Stimulated activated naive CD4-positive, alpha-beta T cell (primary cell): ENCODE measurements at regions not wholly inside any gene's neighbourhood (a gene's known extent, or its start where the extent isn't known, plus 50 kb on each side); places are given as distances from the start of the nearest gene placed in this dataset.

ENCODE experiments used
- DNase-seq, 6 experiments: peaks; one replicate each; lab custom pipeline; 2025; lab: John Stamatoyannopoulos, UW

- no peak for DNase-seq
Measured at GRCh38 chr3:3629911-3630310, 169.3 kb upstream of the LRRN1 start.

DNA sequence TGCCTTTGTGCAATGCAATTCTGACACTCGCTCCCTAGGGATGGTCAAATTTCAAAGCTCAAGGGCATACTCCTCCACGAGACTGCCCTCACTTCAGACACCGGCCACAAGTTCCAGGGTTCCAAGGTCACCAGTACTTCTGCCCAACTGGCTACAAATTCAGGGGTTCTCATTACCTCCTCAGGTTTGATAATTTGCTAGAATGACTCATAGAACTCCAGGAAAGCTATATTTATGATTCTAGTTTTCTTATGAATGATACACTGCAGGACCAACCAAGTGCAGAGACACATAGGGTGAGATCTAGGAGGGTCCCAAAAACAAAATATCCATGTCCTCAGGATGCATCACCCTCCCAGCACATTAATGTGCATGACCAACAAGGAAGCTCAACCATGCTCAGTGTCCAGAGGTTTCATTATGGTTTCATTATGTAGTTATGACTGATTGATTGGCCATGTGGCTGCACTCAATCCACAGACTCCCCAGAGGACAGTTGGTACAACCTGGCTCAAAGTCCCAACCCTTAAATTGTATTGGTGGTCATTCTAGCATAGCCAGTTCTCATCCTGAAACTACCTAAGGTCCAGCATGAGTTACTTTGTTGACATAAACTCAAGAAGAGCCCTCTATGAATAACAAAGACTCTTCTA, 170.4 kb upstream of the LRRN1 start:
- no peak for DNase-seq

GRCh38 chr3:3627114-3627513, 172.1 kb upstream of the LRRN1 start:
- DNase-seq: no peak

GRCh38 chr3:3625544-3626271, 173.5 kb upstream of the LRRN1 start:
- no peak for DNase-seq

- DNase-seq: no peak
Measured at GRCh38 chr3:3619815-3620214, 179.4 kb upstream of the LRRN1 start.

DNA sequence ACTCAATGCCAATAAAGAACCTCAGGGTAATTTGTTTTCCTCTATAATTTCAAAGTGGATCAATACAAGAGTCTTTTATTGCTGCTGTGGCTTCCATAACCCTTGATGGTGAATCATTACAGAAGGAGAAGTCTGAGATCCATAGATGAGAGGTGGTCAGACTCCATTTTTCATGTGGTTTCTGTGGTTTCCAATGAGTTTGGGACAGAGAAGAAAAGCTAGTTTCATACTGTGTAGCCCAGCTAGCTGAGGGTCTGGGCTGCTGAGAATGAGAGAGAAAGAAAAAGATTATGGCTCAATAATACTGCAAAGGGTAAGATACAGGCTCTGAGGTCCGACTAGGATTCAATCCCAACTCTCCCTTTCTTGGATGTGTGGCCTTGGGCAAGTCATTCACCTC, 180.6 kb upstream of the LRRN1 start:
- no peak for DNase-seq

DNA sequence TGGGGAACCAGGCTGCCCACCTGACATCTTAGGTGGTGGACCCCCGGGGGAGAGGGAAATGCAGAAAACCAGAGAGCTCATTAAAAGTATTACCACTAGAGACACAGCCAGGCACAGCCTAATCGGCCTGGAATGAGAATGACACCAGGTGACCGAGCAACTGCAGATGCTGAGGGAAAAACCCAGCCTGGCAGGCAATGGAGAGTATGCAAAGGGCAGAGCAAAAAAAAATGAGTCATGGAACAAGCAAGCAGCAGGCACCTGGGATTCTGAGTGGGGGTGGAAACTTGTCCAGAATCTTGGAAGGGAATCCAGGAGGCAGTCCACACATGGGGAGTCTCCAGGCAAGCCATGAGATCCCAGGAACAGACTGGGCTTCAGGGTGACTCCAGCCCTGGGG, 183.7 kb upstream of the LRRN1 start:
- DNase-seq: no peak

- DNase-seq: no peak
Measured at GRCh38 chr3:3610581-3611298, 188.5 kb upstream of the LRRN1 start.

DNA sequence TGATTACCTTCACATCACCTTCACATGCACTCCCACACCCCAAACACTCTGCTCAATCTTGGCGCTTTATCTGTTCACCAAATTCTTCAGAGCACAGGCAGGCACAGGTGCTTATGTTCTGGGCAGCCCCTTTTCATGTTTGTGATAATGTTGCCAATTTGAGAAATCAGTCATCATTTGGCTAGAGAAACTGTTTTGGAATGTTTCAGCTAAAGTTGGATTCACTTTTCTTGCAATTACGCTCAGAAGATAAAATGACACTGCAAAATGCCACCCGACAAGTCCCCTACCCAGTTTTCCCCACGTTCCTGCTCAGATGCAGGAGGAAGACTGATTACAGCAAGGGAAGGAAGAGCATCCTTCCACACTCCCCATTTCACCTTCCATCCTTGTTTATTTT, 192.9 kb upstream of the LRRN1 start:
- DNase-seq: no peak

DNA sequence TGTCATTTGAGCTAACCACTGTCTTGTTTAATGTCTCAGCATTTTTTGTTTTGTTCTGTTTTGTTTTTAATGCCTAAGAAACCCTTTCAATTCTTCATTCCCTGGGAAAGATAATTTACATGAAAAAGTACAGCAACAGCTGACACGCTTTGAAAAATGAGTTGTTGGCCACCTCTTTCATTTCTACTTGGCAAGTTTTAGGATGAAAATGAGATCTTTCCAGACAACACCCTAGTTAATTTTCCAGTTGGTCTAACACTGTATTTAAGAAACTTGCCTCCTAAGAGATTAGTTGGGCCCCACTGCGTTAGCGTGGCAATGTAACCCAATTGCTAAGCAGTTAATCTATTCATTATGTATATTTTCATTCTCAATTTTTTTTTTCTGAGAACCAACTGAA, 194.0 kb upstream of the LRRN1 start:
- DNase-seq: no peak

DNA sequence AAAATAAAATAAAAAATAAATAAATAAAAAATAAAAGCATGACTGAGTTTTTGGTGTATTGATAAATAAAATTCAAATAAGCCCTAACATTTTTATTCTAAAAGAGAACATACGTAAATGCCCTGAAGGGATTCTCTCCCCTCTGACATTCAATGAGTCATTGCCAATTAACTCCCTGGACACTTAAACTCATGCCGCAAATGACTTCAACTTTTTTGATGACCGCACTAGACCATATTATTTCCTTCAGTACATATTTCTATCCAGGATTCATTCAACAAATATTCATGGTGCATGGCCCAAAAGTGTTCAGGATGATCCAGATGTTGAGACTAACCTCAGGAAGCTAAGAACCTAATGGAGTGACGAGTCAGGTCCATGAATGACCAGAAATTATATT, 195.9 kb upstream of the LRRN1 start:
- DNase-seq: no peak

GRCh38 chr3:3600665-3601340, 198.4 kb upstream of the LRRN1 start:
- no peak for DNase-seq

- DNase-seq: no peak
Measured at GRCh38 chr3:3599016-3599415, 200.2 kb upstream of the LRRN1 start.

DNA sequence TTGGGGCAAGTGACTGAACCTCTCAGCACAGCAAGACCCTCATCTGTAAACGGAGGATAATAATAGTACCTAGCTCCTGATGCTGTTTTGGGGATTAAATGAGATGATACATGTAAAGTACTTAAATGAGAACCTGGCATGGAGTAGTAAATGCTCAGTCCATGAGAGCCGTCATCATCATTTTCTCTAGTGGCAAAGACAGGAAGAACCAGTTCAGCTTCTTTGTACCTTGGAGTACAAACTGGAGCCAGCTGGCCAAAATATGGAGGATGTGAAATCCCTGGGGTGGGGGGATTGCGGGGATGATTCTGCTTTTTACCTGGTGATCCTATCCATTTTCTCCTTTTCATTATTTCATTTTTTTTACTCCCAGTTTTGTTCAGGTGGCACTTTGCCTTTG, 204.2 kb upstream of the LRRN1 start:
- no peak for DNase-seq

DNA sequence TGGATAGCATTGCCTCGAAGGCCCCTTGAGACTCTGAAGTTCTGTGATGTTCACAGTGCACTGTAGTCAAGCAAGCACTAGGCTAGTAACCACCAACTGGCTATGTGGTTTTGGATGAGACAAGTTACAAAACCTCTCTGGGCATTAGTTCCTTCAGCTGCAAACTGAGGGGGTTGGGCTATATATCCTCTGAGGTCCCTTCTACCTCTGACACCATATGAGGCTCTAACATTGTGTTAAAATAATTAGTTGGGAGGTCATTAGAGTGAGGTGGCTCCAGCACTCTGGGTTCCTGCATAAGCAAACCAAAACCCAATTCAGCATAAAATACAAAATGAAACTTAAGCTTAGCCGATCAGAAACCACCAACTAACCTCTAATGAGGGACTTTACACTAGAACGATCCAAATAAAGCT, 209.5 kb upstream of the LRRN1 start:
- DNase-seq: no peak

DNA sequence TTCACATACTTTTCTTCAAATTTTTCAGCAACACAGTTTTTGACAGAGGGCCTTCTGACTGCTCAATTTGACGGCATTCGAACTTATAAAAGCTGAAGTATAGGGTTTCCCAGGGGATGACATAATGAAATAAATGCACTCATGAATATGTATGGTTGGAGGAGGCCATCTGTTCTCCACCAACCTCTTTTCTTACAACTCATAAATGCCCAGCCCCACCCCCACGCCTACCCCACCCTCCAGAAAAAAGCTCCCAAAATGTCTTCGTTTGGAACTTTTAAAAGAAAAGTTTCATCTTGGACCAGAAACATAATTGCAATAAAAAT, 211.6 kb upstream of the LRRN1 start:
- DNase-seq: no peak

DNA sequence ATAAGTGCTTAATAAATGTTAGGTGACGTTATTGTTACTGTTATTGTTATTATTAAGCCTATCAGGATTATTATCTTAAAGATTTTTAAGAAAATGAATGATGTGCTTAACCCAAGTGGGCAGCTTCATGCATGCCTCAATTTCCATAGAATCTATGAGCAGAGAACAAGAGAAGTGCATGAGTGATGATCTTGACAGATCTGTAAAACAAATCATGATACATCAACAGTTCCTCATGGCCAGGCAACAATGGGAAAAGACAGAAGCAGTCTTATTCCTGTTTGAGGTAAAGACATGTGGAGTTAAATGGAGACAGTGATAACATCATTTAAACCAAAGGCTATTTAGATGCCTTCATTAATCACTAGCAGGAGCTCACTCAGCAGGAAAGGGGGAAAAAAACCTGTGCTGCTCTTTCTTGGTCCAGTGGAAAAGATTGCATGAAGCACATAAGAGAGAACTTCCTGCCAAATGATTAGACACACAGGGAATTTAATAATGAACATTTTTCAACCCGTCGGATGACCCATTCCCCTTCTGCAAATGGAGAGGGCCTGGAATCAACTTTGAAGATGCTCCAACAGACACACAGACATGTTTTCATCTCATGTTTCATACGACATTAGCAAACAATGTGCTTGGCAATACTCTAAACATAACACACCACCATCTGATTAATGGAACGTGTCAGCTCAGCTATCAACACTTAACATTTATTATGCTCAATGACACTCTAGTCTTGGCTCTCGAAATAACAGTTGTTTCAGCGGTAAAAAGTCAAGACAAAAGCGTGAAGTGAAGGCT, 212.2 kb upstream of the LRRN1 start:
- no peak for DNase-seq

DNA sequence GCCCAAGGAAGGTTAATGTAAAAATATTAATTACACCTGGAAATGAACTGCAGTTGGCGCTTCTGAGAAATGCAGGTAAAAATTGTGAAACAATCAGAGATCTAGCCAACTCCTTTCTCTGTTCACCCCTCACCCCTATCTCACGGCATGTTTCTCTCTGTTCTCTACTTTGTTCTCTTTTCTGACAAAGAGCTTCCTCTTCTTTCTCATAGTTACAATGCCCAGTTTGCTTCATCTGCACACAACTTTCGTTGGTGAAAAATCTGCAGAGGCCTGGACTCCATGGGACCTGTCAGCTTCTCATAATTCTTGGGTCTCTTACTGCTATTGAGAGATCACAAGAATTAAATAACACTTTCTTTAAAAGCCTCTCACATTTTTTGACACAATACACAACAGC, 212.9 kb upstream of the LRRN1 start:
- no peak for DNase-seq

GRCh38 chr3:3579658-3580057, 219.6 kb upstream of the LRRN1 start:
- DNase-seq: no peak

DNA sequence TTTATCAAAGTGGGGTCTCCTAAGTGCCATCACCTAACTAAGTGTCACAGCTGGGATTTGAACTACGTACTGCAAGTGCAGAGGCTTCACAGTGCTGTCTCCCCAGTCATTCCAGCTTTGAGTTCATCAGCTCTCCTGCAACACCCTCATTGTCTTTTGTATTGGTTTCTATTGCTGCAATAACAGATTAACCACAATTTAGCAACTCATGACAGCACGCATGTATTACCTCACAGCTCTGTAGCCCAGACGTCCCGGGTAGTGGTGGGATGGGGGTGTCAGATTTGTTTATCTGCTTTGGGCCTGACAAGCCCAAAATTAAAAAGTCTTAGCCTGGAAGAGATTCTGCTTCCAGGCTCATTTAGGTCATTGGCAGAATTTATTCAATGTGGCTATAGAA, 220.5 kb upstream of the LRRN1 start:
- no peak for DNase-seq

DNA sequence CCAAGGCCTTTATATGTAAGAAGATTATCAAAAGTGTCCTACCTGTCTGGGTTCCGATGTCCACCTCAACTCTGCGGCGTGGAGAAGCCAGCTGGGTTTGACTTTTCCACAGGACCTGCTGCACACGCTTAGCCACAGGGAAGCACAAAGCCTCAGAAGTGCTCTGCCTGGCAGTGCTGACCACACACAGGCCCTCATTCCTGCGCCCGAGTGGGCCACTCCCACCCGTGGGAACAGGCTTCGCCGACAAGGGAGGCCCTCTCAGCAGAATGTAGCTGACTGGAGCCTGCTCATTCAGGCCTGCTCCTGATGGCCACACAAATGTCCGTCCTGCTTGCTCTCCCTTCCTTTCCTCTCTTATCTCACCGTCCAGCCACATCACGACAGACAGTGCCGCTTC, 221.4 kb upstream of the LRRN1 start:
- DNase-seq: no peak

GRCh38 chr3:3573341-3573740, 225.9 kb upstream of the LRRN1 start:
- DNase-seq: no peak
